Activated CD4-positive, alpha-beta T cell treated with anti-CD3 and anti-CD28 coated beads for 24 hours (primary cell): ENCODE measurements at regions not wholly inside any gene's neighbourhood (a gene's known extent, or its start where the extent isn't known, plus 50 kb on each side); places are given as distances from the start of the nearest gene placed in this dataset.
A peak's percentile ranks its signal among the peaks of the same experiment; 100 is the strongest.

Experiments used
- DNase-seq, 2 donors: peaks; one replicate each; pipeline ENCODE4 v3.0.0-alpha.2; 2020; ENCODE audit warnings: low read depth in 2 of 2

GRCh38 chr17:74080656-74081582, 122.6 kb upstream of the RPL38 start:
- no peak for DNase-seq

- no peak for DNase-seq
Observed at GRCh38 chr17:74082886-74083285, 120.6 kb upstream of the RPL38 start.

GRCh38 chr17:74083321-74083720, 120.2 kb upstream of the RPL38 start:
- DNase-seq, result no peak

GRCh38 chr17:74085434-74085833, 118.0 kb upstream of the RPL38 start:
- no peak for DNase-seq

GRCh38 chr17:74087002-74087585, 116.4 kb upstream of the RPL38 start:
- DNase-seq, result no peak

GRCh38 chr17:74088285-74088933, 115.1 kb upstream of the RPL38 start:
- no peak for DNase-seq

- DNase-seq, result no peak
Observed at GRCh38 chr17:74088934-74089329, 114.5 kb upstream of the RPL38 start.

GRCh38 chr17:74089380-74089779, 114.1 kb upstream of the RPL38 start:
- no peak for DNase-seq

GRCh38 chr17:74089869-74090464, 113.5 kb upstream of the RPL38 start:
- peak; percentile 15 to 52 for DNase-seq

- no peak for DNase-seq
Observed at GRCh38 chr17:74094651-74095050, 108.8 kb upstream of the RPL38 start.

GRCh38 chr17:74096456-74096855, 107.0 kb upstream of the RPL38 start:
- DNase-seq, result no peak

GRCh38 chr17:74097450-74098135, 105.9 kb upstream of the RPL38 start:
- DNase-seq, result no peak

- DNase-seq, result no peak
Observed at GRCh38 chr17:74098136-74099024, 105.1 kb upstream of the RPL38 start.

GRCh38 chr17:74099442-74100340, 103.8 kb upstream of the RPL38 start:
- no peak for DNase-seq

GRCh38 chr17:74104921-74105320, 98.6 kb upstream of the RPL38 start:
- no peak for DNase-seq

GRCh38 chr17:74107107-74107506, 96.4 kb upstream of the RPL38 start:
- no peak for DNase-seq

- no peak for DNase-seq
Observed at GRCh38 chr17:74108126-74108705, 95.3 kb upstream of the RPL38 start.

- no peak for DNase-seq
Observed at GRCh38 chr17:74110467-74110866, 93.0 kb upstream of the RPL38 start.

- DNase-seq, result no peak
Observed at GRCh38 chr17:74113326-74113725, 90.2 kb upstream of the RPL38 start.
